HG02884 (cell line): ENCODE measurements at regions not wholly inside any gene's neighbourhood (a gene's known extent, or its start where the extent isn't known, plus 50 kb on each side); places are given as distances from the start of the nearest gene placed in this dataset.
"Not testable (repeated sequence)": the region's sequence is repeated elsewhere in the genome, so short reads cannot be mapped to it uniquely, and the experiment has no call there.

Experiments
- ATAC-seq: cut with Tn5 transposase; IDR thresholded peaks from one replicate; pipeline ENCODE4 v1.9.1; 2021; ENCODE audit warnings: mild to moderate bottlenecking, moderate library complexity; ENCODE audit not compliant: unreplicated experiment

GRCh38 chr1:143643148-143643885 lies 328.5 kb downstream of the FAM72C start:
- ATAC-seq = no peak

- no peak for ATAC-seq
These were observed 345.9 kb downstream of the FAM72C start for GRCh38 chr1:143625886-143626285.

- ATAC-seq = no peak
These were observed 351.9 kb downstream of the FAM72C start for GRCh38 chr1:143619851-143620250.

GRCh38 chr1:143611159-143611558 lies 360.6 kb downstream of the FAM72C start:
- ATAC-seq = no peak

DNA sequence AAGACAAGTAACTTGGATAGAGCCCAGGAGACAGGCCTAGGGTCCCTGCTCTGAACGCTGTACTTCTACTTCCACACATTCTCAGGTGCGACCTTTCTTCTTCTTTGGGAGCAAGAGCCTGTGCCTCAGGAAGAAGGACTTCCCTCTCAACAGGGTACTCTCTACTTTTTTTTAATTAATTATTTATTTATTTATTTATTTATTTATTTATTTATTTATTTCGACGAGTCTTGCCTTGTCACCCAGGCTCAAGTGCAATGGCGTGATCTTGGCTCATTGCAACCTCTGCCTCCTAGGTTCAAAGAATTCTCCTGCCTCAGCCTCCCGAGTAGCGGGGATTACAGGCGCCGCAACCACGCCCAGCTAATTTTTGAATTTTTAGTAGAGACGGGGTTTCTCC lies 361.6 kb downstream of the FAM72C start:
- ATAC-seq = no peak

DNA sequence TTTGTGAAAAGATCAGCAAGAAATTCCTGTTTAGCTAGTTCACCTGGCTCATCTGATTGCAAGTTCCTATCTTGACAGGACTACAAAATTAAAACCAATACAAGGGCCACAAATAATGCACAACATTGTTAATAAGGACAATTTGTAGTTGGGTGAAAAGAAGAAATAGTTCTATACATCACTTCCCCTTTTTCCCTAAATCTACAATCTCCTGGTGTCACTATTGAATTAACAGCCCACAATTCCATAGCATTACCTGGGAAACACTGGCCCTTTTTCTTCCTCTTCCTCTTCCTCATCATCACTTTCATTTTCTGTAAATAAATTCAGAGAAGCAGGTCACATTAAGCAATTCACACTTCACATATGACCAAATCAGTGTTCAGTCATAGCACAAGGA lies 366.9 kb downstream of the FAM72C start:
- ATAC-seq = no peak

DNA sequence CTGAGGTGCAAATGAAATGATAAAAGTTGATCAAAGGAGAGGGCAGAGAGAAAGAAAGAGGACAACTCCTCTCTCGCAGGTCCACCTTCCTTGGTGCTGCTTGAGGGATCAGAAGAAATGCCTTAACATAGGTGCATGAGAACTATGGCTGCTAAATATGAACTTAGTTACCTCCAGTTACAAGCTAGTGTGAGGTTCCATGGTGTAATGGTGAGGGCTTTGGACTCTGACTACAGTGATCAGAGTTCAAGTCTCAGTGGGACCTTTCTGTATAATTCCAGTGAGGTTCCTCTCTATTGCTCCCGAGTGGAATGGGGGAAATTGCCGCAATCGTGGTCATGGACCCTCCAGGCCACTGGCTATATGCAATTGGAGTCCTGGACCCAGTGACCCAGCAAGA lies 387.3 kb downstream of the FAM72C start:
- ATAC-seq = no peak

GRCh38 chr1:143574891-143575520 lies 396.8 kb downstream of the FAM72C start:
- ATAC-seq = no peak

DNA sequence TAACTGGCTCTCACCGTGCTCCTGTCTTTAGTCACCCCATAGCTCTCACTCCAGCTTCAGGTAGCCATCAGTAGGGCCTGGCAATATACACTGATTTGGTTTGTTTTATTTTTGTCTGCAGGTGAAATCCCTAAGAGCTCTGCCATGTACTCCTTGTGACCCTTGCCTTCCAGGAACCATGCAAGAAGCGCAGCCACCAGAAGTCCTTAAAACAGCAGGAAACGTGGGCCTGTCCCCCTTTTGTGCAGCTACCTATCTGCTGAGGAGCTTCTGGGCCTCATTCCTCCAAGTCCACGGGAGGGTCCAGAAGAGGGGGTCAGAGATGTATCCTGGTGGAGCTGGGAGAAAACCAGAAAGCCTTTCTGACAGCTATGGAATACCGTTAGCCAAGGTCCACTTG lies 399.1 kb downstream of the FAM72C start:
- not testable (repeated sequence) for ATAC-seq

- not testable (repeated sequence) for ATAC-seq
These were observed 408.0 kb downstream of the FAM72C start for GRCh38 chr1:143563761-143564160.

GRCh38 chr1:143553627-143554026 lies 418.2 kb downstream of the FAM72C start:
- no peak for ATAC-seq

- not testable (repeated sequence) for ATAC-seq
These were observed 467.1 kb downstream of the FAM72C start for GRCh38 chr1:143504703-143505102.

- not testable (repeated sequence) for ATAC-seq
These were observed 467.7 kb downstream of the FAM72C start for GRCh38 chr1:143504080-143504479.

DNA sequence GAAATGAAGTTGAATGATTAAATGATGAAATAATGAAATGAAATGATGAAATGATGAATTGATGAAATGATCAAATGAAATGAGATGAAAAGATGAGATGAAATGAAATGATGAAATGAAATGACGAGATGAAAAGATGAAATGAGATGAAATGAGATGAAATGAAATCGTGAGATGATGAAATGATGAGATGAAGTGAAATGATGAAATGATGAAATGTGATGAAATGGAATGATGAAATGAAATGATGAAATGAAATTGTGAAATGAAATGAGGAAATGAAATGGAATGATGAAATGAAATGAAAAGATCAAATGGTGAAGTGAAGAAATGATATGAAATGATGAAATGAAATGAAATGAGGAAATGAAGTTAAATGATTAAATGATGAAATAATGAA lies 468.7 kb downstream of the FAM72C start:
- ATAC-seq = not testable (repeated sequence)

- not testable (repeated sequence) for ATAC-seq
These were observed 469.7 kb downstream of the FAM72C start for GRCh38 chr1:143502038-143502437.

DNA sequence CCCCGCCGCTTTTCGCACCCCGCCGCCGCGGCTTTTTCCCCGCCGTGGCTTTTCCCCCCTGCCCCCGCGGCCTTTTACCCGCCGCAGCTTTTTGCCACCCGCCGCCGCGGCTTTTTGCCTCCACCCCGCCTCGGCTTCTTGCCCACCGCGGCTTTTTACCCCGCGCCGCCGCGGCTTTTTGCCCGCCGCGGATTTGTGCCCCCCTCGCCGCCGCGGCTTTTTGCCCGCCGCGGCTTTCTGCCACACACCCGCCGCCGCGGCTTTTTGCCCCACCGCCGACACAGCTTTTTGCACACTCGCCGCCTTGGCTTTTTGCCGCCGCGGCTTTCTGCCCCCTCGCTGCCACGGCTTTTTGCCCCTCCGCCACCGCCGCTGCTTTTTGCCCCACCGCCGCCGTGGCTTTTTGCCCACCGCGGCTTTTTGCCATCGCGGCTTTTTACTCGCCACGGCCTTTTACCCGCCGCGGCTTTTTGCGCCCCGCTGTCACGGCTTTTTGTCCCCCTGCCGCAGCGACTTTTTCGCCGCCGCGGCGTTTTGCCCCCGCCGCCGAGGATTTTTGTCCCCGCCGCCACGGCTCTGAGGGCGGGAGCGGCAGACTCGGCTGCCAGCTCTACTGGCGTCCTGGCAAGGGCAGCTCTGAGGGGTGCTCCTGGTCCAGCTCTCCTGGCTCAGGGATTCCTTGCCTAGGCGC lies 473.6 kb downstream of the FAM72C start:
- ATAC-seq = not testable (repeated sequence)

- no peak for ATAC-seq
These were observed 474.4 kb downstream of the FAM72C start for GRCh38 chr1:143497374-143497747.

DNA sequence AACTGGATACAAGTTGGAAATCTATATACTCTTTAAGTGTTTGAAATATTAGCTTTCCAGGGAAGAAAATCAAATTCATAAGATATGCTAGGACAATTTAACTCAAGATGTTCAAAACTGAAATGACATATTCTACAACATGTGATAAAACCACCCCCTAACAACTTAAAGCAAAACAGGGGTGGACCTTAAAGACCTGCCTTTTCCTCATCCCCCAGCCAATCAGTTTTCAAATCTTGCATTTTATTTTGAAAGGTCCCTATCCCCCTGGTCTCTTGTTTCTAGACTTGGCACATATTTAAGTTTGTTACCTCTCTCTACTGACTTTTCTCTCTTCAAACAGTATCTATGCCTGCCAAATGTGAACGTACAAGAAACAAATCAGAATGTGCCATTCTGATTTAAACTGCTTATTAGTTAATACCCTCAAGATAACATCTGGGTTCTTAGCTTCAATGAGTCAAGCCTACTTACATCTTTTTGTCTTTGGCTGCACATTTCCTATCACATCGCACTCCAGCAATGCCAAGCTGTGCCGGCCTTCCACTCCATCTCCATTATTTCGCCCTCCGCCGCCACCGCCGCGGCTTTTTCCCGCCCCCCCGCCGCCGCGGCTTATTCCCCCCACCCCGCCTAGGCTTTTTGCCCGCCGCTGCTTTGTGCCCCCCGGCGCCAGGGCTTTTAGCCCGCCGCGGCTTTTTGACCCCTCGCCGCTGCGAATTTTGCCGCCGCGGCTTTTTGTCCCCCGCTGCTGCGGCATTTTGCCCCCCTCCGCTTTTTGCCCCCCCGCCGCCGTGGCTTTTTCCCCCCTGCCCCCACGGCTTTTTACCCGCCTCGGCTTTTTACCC lies 475.0 kb downstream of the FAM72C start:
- ATAC-seq = not testable (repeated sequence)
